ENCODE measurements at regions not wholly inside any gene's neighbourhood (a gene's known extent, or its start where the extent isn't known, plus 50 kb on each side); places are given as distances from the start of the nearest gene placed in this dataset.

DNA sequence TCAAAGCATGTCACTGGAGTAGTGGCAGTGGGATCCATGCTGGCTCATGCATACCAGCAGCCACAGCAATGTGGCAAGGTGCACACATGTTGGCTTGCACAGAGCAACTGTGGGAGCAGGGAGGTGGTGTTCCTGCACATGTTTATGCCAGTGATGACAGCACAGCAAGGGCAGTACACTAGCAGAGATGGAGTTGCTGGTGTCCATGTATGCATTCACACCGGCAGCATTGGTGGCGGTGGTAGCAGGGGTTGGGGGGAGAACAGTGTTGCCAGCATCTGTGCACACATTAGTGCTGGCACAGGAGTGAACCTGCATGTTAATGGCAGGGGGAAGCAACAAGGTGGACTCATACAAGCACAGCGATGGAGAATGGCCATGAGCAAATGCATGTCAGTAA, 202.0 kb upstream of the KCNMB2 start:
- no peak for TF ChIP-seq CTCF (IDR thresholded peaks at IDR 0.05)
- DNase-seq (ENCODE audit: low spot score) (no peak), ATAC-seq (ENCODE audit: low FRiP score) (no peak)

GRCh38 chr3:178336336-178336735, 199.9 kb upstream of the KCNMB2 start:
- TF ChIP-seq CTCF (IDR thresholded peaks at IDR 0.05): no peak
- DNase-seq (ENCODE audit: low spot score): no peak
- no peak for ATAC-seq (ENCODE audit: low FRiP score)

DNA sequence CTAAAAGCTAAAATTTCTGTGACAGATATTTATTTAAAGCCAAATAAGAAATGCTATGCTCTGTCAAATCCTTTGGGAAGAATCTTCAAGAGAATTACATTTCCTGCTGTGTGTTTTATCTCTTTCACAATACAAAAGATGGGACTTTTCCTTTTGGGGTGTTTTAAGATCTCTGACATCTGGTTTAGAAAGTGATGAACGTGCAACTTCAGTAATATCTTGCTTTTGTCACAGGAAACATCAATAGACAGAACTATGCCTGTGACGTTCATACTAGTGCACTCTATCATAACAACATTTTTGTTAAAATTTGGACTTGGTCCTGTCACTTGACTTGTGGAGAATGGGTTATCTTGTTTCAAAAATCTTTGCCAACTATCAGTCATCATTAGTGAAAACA, 195.7 kb upstream of the KCNMB2 start:
- ATAC-seq (ENCODE audit: low FRiP score): no peak
- no peak for DNase-seq (ENCODE audit: low spot score)

GRCh38 chr3:178341636-178342035, 194.6 kb upstream of the KCNMB2 start:
- ATAC-seq (ENCODE audit: low FRiP score): no peak
- DNase-seq (ENCODE audit: low spot score): no peak
- no peak for TF ChIP-seq CTCF (IDR thresholded peaks at IDR 0.05)

More for the DNA sequence above, 195.7 kb upstream of the KCNMB2 start:
- no peak for TF ChIP-seq CTCF (IDR thresholded peaks at IDR 0.05)

GRCh38 chr3:178342111-178342510, 194.1 kb upstream of the KCNMB2 start:
- ATAC-seq (ENCODE audit: low FRiP score) (no peak), DNase-seq (ENCODE audit: low spot score) (no peak)
- TF ChIP-seq CTCF (IDR thresholded peaks at IDR 0.05): no peak

DNA sequence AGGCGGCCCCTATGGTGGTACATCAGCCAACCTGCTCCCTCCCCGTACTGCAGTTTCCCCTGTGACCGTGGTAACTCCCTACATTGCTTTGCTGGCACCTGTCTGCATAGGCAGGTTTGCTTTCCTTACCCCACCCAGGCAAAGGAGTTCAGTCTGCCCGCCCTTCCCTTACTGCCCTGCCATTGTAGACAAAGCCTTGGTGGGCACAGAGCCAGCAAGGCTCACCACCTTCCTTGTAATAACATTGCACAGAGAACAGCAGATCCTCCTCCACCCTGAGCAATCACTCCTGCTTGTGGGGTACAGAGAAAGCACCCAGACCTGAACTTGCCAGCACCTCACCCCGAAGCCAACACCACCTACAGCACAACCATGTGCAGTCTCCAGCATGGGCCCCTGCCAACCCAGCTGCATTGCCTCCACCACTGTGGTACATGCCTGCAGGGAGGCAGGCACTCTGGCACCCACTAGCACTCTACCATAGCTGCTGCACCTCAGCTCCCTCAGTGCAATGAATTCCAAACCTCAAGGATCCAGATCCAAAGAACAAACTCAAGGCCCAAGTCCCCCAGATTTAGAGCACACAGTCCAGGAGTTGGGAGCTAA, 192.7 kb upstream of the KCNMB2 start:
- ATAC-seq (ENCODE audit: low FRiP score): no peak
- no peak for DNase-seq (ENCODE audit: low spot score)

More for the DNA sequence above, 192.7 kb upstream of the KCNMB2 start:
- no peak for TF ChIP-seq CTCF (IDR thresholded peaks at IDR 0.05)

Measured in omental fat pad (tissue), 3 donors.